Nephron (organoid): ENCODE measurements at regions not wholly inside any gene's neighbourhood (a gene's known extent, or its start where the extent isn't known, plus 50 kb on each side); places are given as distances from the start of the nearest gene placed in this dataset.

Experiments
- H3K27ac Mint-ChIP-seq, 3 experiments: 2 replicates each; pipeline ENCODE4 v1.8.0; 2020; ENCODE audit warnings: mixed read lengths in 3 of 3, mild to moderate bottlenecking in 2 of 3, moderate library complexity in 1 of 3
- H3K27me3 Mint-ChIP-seq: 2 replicates; pipeline ENCODE4 v1.8.0; 2021; ENCODE audit warnings: low read depth, mild to moderate bottlenecking, moderate library complexity, mixed read lengths
- H3K36me3 Mint-ChIP-seq: 2 replicates; pipeline ENCODE4 v1.8.0; 2020; ENCODE audit warnings: low read depth, mixed read lengths
- H3K4me1 Mint-ChIP-seq: 2 replicates; pipeline ENCODE4 v1.8.0; 2020; ENCODE audit warnings: mixed read lengths
- H3K4me3 Mint-ChIP-seq, 3 experiments: 2 replicates each; pipeline ENCODE4 v1.8.0; 2020; ENCODE audit warnings: mild to moderate bottlenecking in 3 of 3, mixed read lengths in 3 of 3, moderate library complexity in 2 of 3
- H3K9me3 Mint-ChIP-seq: 2 replicates; pipeline ENCODE4 v1.8.0; 2020; ENCODE audit warnings: mixed read lengths
- TF ChIP-seq, protein P1 (sequence below), 3 experiments: fragments of 200-600 bp; sonication (generic); IDR thresholded peaks; one replicate each; pipeline ENCODE4 v1.5.0; 2021; ENCODE audit warnings: antibody characterized with exemption in 3 of 3; ENCODE audit not compliant: unreplicated experiment in 3 of 3

DNA sequence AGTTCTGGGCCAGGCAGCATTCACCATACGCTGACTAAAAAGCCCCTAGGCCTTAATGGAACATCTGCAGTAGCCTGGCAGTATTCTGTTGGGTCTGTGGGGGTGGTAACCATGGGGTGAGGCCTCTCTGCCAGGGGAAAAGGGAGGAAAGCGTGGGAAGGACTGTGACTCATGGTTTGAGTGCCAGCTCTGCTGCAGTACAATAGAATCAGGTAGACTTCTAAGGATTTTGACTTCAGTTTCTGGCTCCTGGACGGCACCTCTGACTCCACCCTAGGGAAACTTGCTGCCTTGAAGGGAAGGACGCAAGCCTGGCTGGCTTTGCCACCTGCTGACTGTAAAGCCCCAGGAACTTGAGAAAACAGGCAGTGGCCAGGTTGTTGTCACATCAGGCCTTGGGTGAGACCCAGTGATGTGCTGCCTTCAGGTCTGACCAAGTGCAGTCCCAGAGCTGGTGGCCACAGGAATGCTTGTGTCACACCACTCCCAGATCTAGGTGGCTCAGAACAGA lies 148.6 kb downstream of the SUCNR1 start:
- Mint-ChIP-seq H3K9me3 (no peaks in the 10 kb centered on the region), H3K27me3 (no peaks in the 10 kb centered on the region), H3K4me1 (peaks cover 4% of the 10 kb centered on the region), H3K4me3 (no peak overlapping the region), H3K36me3 (no peaks in the 10 kb centered on the region), H3K27ac (no peak overlapping the region)
- TF ChIP-seq, protein P1, sequence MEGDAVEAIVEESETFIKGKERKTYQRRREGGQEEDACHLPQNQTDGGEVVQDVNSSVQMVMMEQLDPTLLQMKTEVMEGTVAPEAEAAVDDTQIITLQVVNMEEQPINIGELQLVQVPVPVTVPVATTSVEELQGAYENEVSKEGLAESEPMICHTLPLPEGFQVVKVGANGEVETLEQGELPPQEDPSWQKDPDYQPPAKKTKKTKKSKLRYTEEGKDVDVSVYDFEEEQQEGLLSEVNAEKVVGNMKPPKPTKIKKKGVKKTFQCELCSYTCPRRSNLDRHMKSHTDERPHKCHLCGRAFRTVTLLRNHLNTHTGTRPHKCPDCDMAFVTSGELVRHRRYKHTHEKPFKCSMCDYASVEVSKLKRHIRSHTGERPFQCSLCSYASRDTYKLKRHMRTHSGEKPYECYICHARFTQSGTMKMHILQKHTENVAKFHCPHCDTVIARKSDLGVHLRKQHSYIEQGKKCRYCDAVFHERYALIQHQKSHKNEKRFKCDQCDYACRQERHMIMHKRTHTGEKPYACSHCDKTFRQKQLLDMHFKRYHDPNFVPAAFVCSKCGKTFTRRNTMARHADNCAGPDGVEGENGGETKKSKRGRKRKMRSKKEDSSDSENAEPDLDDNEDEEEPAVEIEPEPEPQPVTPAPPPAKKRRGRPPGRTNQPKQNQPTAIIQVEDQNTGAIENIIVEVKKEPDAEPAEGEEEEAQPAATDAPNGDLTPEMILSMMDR (IDR thresholded peaks at IDR 0.05; ENCODE audit: unreplicated experiment in 3 of 3): no peak

DNA sequence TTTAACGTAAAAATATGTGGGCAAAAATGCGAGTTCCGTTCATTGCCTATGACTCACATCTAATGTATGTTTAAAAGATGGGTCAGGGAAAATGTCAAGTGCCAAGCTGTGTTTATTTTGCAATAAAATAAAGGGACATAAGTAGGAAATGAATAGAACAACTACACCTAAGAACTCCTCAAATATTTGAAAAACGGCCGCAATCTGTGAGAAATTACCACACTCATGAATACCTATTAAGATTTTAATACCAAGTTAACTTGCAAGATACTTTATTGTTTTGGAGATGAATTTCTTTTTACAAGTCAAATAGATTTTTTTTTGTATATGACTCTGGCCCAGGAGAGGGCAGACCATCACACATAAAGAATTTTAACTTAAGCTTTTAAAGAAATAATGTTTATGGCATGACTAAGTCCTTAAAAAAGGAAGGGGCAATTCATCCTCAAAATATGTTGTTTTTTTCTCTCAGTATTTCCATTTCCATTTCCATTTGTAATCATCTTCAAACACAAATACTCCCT lies 152.7 kb downstream of the SUCNR1 start:
- Mint-ChIP-seq H3K36me3 (no peaks in the 10 kb centered on the region), H3K4me1 (no peaks in the 10 kb centered on the region), H3K27ac (no peak overlapping the region), H3K27me3 (no peaks in the 10 kb centered on the region), H3K4me3 (no peak overlapping the region), H3K9me3 (no peaks in the 10 kb centered on the region)
- TF ChIP-seq, protein P1 (IDR thresholded peaks at IDR 0.05; ENCODE audit: unreplicated experiment in 3 of 3): peak; percentile 29 to 34 (median 30)

DNA sequence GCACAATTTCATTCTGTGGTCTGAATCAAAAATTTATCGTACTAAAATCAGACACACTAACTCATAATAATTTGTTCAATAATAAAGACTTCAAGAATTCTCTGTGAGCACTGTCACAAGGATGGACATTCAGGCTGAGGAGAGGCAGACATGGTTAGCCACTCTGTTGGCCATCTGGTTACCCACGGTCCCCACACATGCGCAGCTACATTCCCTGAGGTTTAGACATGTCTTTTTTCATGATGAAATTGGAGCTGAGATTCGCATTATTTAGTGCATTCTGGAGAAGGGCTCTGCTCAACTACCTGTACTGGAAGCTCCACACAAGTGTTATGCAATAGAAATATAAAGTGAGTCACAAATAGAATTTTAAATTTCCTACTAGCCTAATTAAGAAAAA lies 156.9 kb downstream of the SUCNR1 start:
- Mint-ChIP-seq H3K4me1 (no peaks in the 10 kb centered on the region), H3K9me3 (peaks cover 15% of the 10 kb centered on the region), H3K4me3 (no peak overlapping the region), H3K27ac (no peak overlapping the region), H3K36me3 (peaks cover 4% of the 10 kb centered on the region), H3K27me3 (no peaks in the 10 kb centered on the region)
- TF ChIP-seq, protein P1 (IDR thresholded peaks at IDR 0.05; ENCODE audit: unreplicated experiment in 3 of 3): no peak

DNA sequence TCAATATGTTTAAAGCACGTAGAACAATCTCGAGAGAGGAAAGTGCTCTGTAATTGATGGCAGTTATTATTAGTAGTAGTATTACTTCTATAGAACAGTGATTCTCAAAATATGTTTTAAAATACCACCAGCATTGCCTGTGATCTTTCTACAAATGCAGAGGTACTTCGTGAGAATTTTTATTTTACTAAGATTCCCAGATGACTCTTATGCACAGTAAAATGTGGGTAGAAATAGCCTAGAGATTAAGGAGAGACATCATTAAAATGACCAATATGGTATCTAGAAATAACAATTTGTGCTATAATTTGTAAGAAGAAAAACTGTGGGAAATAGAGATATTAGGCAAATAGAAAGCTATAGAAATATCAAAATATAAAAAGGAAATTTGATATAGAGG lies 157.9 kb downstream of the SUCNR1 start:
- Mint-ChIP-seq H3K4me3 (no peak overlapping the region), H3K9me3 (peaks cover 15% of the 10 kb centered on the region), H3K27me3 (no peaks in the 10 kb centered on the region), H3K36me3 (peaks cover 4% of the 10 kb centered on the region), H3K4me1 (no peaks in the 10 kb centered on the region), H3K27ac (no peak overlapping the region)
- TF ChIP-seq, protein P1 (IDR thresholded peaks at IDR 0.05; ENCODE audit: unreplicated experiment in 3 of 3): no peak

DNA sequence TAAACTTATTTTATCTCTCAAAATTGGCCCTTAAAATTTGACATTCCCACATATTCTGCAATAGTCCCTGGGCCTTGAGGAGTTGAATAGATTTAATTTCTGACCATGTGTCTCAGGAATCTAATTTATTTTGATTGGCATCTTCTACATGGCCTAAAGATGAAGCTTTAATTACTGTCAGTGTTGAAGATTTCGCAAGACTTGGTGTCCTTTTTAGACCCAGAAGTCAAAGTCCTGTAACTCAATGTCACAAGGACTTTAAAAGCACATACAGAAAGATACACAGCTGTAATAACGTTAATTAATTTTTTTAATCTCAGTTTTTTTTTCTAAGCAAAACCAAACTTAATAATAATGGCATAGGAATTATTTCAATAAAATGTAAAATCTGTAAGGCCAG lies 163.9 kb downstream of the SUCNR1 start:
- Mint-ChIP-seq H3K4me1 (no peaks in the 10 kb centered on the region), H3K27me3 (no peaks in the 10 kb centered on the region), H3K27ac (no peak overlapping the region), H3K9me3 (peaks cover 17% of the 10 kb centered on the region), H3K36me3 (peaks cover 4% of the 10 kb centered on the region), H3K4me3 (no peak overlapping the region)
- TF ChIP-seq, protein P1 (IDR thresholded peaks at IDR 0.05; ENCODE audit: unreplicated experiment in 3 of 3): no peak

DNA sequence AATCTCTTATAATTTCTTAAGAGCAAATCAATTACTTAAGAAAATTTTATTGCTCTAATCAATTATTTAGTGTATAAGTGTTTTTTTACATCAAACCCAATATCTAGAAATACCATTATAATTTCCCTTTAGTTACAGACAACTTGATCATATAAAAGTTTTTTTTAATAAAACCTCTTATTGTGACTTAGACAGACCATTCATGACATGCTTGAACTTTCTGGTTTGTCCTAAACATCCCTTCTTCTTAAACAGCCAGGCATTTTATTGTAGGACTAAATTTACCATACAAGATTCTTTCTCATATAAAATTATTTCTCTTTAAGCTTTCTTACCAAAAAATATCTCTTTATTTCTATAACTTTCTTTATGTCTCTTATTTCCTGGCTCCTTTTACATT lies 164.5 kb downstream of the SUCNR1 start:
- H3K36me3 Mint-ChIP-seq: peaks cover 4% of the 10 kb centered on the region
- H3K27me3 Mint-ChIP-seq: no peaks in the 10 kb centered on the region
- H3K4me3 Mint-ChIP-seq: no peak overlapping the region
- H3K4me1 Mint-ChIP-seq: no peaks in the 10 kb centered on the region
- H3K9me3 Mint-ChIP-seq: peaks cover 17% of the 10 kb centered on the region
- TF ChIP-seq, protein P1 (IDR thresholded peaks at IDR 0.05; ENCODE audit: unreplicated experiment in 3 of 3): no peak
- H3K27ac Mint-ChIP-seq: no peak overlapping the region
